Astrocyte of the cerebellum (primary cell): ENCODE measurements at regions not wholly inside any gene's neighbourhood (a gene's known extent, or its start where the extent isn't known, plus 50 kb on each side); places are given as distances from the start of the nearest gene placed in this dataset.

Experiments used
- DNase-seq: peaks from one replicate; pipeline ENCODE4 v3.0.0-alpha.2; 2011; ENCODE audit warnings: low read depth
- H3K4me3 ChIP-seq: 2 replicates; pipeline ENCODE4 v1.5.1; 2011; ENCODE audit warnings: mild to moderate bottlenecking, low read depth, low read length, moderate library complexity
- in situ Hi-C: cut with HindIII; loops from 2 replicates; pipeline ENCODE4 v1.10.0; 2017; ENCODE audit warnings: low sequenced_read_pairs
- TF ChIP-seq, protein P1 (sequence below): IDR thresholded peaks from 2 replicates; pipeline ENCODE4 v1.5.1; 2012; ENCODE audit warnings: low read length, low read depth, moderate library complexity, mild to moderate bottlenecking; ENCODE audit errors: missing control alignments

DNA sequence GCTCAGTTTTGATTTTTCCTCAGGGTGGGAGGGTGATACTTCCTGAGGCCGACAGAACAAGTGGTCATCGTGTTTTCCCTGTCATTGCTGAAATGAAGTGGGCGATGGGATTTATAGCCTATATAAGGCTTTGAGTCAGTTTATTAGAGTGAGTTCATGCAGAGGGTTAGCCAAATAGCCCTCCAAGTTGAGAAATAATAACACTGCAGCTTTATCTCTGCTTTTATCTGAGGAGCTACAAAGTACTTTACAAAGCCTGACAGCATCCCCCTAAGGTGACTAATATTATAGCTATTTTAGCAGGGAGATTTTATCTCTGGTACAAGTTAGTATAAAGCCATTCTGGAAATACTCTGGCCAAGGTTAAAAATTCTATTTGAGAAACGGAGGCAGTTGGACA, 389.6 kb downstream of the MFSD1 start:
- TF ChIP-seq, protein P1, sequence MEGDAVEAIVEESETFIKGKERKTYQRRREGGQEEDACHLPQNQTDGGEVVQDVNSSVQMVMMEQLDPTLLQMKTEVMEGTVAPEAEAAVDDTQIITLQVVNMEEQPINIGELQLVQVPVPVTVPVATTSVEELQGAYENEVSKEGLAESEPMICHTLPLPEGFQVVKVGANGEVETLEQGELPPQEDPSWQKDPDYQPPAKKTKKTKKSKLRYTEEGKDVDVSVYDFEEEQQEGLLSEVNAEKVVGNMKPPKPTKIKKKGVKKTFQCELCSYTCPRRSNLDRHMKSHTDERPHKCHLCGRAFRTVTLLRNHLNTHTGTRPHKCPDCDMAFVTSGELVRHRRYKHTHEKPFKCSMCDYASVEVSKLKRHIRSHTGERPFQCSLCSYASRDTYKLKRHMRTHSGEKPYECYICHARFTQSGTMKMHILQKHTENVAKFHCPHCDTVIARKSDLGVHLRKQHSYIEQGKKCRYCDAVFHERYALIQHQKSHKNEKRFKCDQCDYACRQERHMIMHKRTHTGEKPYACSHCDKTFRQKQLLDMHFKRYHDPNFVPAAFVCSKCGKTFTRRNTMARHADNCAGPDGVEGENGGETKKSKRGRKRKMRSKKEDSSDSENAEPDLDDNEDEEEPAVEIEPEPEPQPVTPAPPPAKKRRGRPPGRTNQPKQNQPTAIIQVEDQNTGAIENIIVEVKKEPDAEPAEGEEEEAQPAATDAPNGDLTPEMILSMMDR, result no peak
- in situ Hi-C loops, result no loop called here
- DNase-seq, result no peak
- H3K4me3 ChIP-seq, result no peak overlapping the region

DNA sequence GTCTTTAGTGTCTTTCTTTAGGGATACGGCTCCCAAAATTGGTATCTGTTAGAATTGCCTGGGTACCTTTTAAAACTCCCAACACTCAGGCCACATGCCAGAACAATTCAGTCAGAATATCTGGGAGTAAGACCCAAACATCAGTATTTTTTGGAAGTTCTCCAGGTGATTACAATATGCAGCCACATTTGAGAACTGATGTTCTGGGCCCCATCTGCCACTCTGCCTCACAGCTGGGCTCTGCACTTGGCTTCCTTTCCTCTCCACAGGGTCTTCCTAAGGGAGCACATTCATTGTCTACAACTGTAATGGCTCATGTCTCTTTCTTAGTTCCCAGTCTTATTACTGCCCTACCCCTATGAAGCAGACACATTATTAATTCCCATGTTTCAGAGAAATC, 394.5 kb downstream of the MFSD1 start:
- DNase-seq, result no peak
- TF ChIP-seq, protein P1, result no peak
- in situ Hi-C loops, result no loop called here
- H3K4me3 ChIP-seq, result no peak overlapping the region

DNA sequence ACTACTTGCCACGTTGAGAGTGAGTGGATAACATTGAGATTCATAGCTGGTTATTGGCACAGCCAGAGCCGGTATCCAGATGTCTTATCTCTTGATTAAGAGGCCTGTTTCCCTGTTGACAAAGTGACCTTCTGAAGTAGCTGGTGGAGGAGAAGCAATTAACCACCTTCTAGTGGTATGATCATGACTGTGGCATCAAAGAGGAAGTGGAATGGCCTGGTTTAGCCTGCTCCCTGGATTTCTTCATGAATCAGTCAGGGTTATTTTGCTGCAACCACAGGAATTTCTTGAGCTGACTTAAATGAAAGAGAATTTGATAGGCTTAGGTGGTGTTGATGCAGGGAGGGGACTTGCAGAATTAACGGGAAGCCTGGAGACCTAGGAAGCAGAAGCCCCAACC, 398.3 kb downstream of the MFSD1 start:
- in situ Hi-C loops, result no loop called here
- no peak overlapping the region for H3K4me3 ChIP-seq
- TF ChIP-seq, protein P1, result no peak
- peak; percentile 74 for DNase-seq

DNA sequence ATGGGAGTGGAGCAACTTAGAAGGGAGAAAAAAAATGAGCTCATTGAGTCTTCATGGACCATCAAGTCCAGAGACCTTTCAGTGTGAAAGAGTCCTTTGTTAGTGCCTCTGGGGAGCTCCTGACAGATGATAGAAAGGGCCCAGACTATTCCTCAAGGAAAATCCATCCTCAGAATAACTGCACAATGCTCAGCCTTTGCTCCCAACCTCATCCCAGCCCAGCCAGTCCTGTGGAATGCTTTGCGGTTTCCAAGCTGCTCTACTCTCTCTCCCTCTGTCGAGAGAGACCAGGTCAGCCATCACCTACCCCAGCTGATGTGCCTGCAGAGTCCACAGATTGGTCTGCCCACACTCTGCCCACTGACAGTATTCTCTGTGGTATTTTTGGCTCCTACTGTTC, 406.2 kb downstream of the MFSD1 start:
- no peak overlapping the region for H3K4me3 ChIP-seq
- in situ Hi-C loops, result no loop called here
- DNase-seq, result no peak
- TF ChIP-seq, protein P1, result no peak

DNA sequence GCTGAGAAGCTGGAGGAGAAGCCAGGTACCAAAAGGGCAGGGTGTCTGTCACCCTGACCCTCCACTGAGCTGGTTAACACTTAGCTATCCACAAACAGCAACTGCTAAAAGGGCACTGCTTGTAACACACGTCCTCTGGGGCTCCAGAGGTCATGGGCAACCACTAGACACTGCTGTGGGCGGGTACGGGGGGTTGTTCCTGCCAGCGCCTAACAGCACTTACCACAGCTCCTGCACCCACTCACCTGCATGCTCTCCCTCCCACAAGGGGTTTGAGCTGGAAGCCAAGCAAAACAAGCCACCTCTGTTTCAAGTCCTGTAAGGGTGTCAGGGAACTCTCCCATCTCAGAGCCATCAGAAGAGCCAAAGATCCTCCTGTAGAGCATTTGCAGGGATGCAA, 407.6 kb downstream of the MFSD1 start:
- in situ Hi-C loops, result no loop called here
- H3K4me3 ChIP-seq, result no peak overlapping the region
- TF ChIP-seq, protein P1, result no peak
- no peak for DNase-seq

DNA sequence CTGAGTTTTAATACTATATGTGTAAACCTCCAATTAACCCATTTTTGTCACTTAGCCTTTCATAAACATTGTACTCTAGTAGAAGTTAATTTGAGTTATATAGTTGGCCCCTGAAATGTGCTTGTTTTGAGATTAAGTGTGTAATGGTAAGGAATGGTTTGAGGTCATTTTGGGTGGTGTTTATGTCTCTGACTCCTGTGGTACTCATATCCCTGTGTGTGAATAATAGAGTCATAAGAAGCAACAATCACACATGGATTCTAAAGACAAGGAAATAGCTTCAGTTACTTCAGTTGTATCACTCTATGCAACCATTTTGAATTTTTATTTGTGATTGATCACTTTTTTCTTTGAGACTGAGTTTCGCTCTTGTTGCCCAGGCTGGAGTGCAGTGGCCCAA, 408.5 kb downstream of the MFSD1 start:
- H3K4me3 ChIP-seq, result no peak overlapping the region
- no peak for DNase-seq
- TF ChIP-seq, protein P1, result no peak
- in situ Hi-C loops, result no loop called here

DNA sequence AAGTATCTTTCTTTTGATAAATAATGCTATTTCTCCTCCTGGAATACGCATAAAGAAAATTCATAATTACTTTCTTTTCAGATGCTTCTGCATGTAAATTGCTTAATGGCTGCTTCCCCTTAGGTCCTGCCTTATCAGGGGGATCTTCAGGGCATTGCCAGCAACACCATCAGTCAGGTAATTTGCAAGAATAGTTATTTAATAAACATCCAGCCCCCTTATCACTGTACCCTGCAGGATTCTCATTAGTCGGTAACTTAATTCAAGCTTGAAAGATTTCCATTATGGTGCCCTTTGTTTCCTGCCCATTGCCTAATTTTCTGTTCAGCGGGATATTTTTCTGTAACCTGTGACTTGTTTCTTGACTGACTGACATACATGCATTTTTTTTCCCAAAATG, 414.5 kb downstream of the MFSD1 start:
- TF ChIP-seq, protein P1, result no peak
- in situ Hi-C loops, result no loop called here
- no peak for DNase-seq
- H3K4me3 ChIP-seq, result no peak overlapping the region
